ENCODE measurements at regions not wholly inside any gene's neighbourhood (a gene's known extent, or its start where the extent isn't known, plus 50 kb on each side); places are given as distances from the start of the nearest gene placed in this dataset.
"Not testable (repeated sequence)": the region's sequence is repeated elsewhere in the genome, so short reads cannot be mapped to it uniquely, and the experiment has no call there.

DNA sequence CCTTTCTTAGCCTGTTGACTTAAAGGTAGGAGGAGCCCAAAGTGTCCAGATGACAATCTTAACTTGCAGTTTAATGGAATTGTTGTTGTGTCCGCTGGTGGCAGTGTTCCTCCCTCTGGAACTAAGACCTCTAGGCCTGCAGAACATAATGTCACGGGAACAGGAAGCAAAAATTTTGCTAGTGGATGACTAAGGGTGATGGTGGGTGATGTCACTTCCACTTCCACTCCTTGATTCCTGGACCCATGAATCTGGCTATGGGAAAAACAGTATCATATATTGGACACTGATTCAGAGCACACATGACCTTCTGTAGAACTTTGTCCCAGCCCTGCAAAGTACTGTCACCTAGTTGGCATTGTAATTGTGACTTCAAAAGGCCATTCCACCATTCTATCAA, 263.9 kb upstream of the TECRL start:
- TF ChIP-seq, protein P1, sequence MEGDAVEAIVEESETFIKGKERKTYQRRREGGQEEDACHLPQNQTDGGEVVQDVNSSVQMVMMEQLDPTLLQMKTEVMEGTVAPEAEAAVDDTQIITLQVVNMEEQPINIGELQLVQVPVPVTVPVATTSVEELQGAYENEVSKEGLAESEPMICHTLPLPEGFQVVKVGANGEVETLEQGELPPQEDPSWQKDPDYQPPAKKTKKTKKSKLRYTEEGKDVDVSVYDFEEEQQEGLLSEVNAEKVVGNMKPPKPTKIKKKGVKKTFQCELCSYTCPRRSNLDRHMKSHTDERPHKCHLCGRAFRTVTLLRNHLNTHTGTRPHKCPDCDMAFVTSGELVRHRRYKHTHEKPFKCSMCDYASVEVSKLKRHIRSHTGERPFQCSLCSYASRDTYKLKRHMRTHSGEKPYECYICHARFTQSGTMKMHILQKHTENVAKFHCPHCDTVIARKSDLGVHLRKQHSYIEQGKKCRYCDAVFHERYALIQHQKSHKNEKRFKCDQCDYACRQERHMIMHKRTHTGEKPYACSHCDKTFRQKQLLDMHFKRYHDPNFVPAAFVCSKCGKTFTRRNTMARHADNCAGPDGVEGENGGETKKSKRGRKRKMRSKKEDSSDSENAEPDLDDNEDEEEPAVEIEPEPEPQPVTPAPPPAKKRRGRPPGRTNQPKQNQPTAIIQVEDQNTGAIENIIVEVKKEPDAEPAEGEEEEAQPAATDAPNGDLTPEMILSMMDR (IDR thresholded peaks at IDR 0.05), result not testable (repeated sequence)
- not testable (repeated sequence) for TF ChIP-seq EZH2 (IDR thresholded peaks at IDR 0.05; ENCODE audit: borderline replicate concordance, insufficient read depth, low read depth, low read length, poor library complexity, severe bottlenecking)

Data from B cell (primary cell).